GM19452 (cell line): ENCODE measurements at regions not wholly inside any gene's neighbourhood (a gene's known extent, or its start where the extent isn't known, plus 50 kb on each side); places are given as distances from the start of the nearest gene placed in this dataset.

Experiments used
- ATAC-seq: cut with Tn5 transposase; IDR thresholded peaks from one replicate; pipeline ENCODE4 v1.9.1; 2021; ENCODE audit not compliant: unreplicated experiment

GRCh38 chr2:51633073-51633472 lies 601.1 kb upstream of the NRXN1 start:
- ATAC-seq = no peak

GRCh38 chr2:51629406-51629805 lies 597.5 kb upstream of the NRXN1 start:
- ATAC-seq = no peak

GRCh38 chr2:51628917-51629316 lies 597.0 kb upstream of the NRXN1 start:
- no peak for ATAC-seq

- ATAC-seq = no peak
Measured at GRCh38 chr2:51624995-51625394, 593.1 kb upstream of the NRXN1 start.

GRCh38 chr2:51620796-51621195 lies 588.9 kb upstream of the NRXN1 start:
- ATAC-seq = no peak

GRCh38 chr2:51619961-51620360 lies 588.0 kb upstream of the NRXN1 start:
- no peak for ATAC-seq

GRCh38 chr2:51612387-51612786 lies 580.5 kb upstream of the NRXN1 start:
- ATAC-seq = no peak

- no peak for ATAC-seq
Measured at GRCh38 chr2:51601706-51602105, 569.8 kb upstream of the NRXN1 start.

- no peak for ATAC-seq
Measured at GRCh38 chr2:51597086-51597485, 565.2 kb upstream of the NRXN1 start.

GRCh38 chr2:51595836-51596235 lies 563.9 kb upstream of the NRXN1 start:
- no peak for ATAC-seq

GRCh38 chr2:51581636-51582267 lies 549.8 kb upstream of the NRXN1 start:
- ATAC-seq = no peak

GRCh38 chr2:51579412-51579811 lies 547.5 kb upstream of the NRXN1 start:
- no peak for ATAC-seq

- no peak for ATAC-seq
Measured at GRCh38 chr2:51575181-51575580, 543.2 kb upstream of the NRXN1 start.

- ATAC-seq = no peak
Measured at GRCh38 chr2:51559026-51559425, 527.1 kb upstream of the NRXN1 start.

- no peak for ATAC-seq
Measured at GRCh38 chr2:51553476-51553875, 521.5 kb upstream of the NRXN1 start.

- ATAC-seq = no peak
Measured at GRCh38 chr2:51535763-51536162, 503.8 kb upstream of the NRXN1 start.

- no peak for ATAC-seq
Measured at GRCh38 chr2:51534166-51534565, 502.2 kb upstream of the NRXN1 start.

GRCh38 chr2:51528156-51528555 lies 496.2 kb upstream of the NRXN1 start:
- ATAC-seq = no peak

GRCh38 chr2:51526766-51527165 lies 494.8 kb upstream of the NRXN1 start:
- ATAC-seq = no peak

- ATAC-seq = no peak
Measured at GRCh38 chr2:51516667-51517066, 484.7 kb upstream of the NRXN1 start.

- peak; percentile 96 for ATAC-seq
Measured at GRCh38 chr2:51511002-51511401, 479.1 kb upstream of the NRXN1 start.

GRCh38 chr2:51510303-51510702 lies 478.4 kb upstream of the NRXN1 start:
- no peak for ATAC-seq

GRCh38 chr2:51505533-51505932 lies 473.6 kb upstream of the NRXN1 start:
- ATAC-seq = no peak
